Neural cell (in vitro differentiated cells): ENCODE measurements at regions not wholly inside any gene's neighbourhood (a gene's known extent, or its start where the extent isn't known, plus 50 kb on each side); places are given as distances from the start of the nearest gene placed in this dataset.

Source experiments
- H2AFZ ChIP-seq: fragments of 200-600, 300-800 bp; sonication (generic), shearing (Covaris generic); 2 replicates; pipeline ENCODE4 v1.6.0; 2014; ENCODE audit warnings: low read depth, mild to moderate bottlenecking, antibody characterized with exemption, low read length, moderate library complexity
- H3F3A ChIP-seq: fragments of 200-600 bp; shearing (Covaris generic); 2 replicates; pipeline ENCODE4 v1.6.1; 2016; ENCODE audit warnings: mild to moderate bottlenecking, moderate library complexity, mixed read lengths, antibody characterized with exemption, low read length; ENCODE audit not compliant: insufficient read depth, poor library complexity, severe bottlenecking
- H3K27ac ChIP-seq: fragments of 200-600, 300-800 bp; sonication (generic), shearing (Covaris generic); 2 replicates; pipeline ENCODE4 v1.5.1; 2014; ENCODE audit warnings: mild to moderate bottlenecking, low read length, moderate library complexity
- H3K27me3 ChIP-seq: fragments of 300-800, 200-600 bp; sonication (generic), shearing (Covaris generic); 2 replicates; pipeline ENCODE4 v1.6.0; 2014; ENCODE audit warnings: mild to moderate bottlenecking, low read depth, low read length, moderate library complexity; ENCODE audit not compliant: insufficient read depth
- H3K36me3 ChIP-seq: fragments of 300-800, 200-600 bp; sonication (generic), shearing (Covaris generic); 2 replicates; pipeline ENCODE4 v1.5.1; 2014; ENCODE audit warnings: mild to moderate bottlenecking, antibody characterized with exemption, low read length, moderate library complexity; ENCODE audit not compliant: insufficient read depth
- H3K4me2 ChIP-seq: fragments of 300-800, 200-600 bp; sonication (generic), shearing (Covaris generic); 2 replicates; pipeline ENCODE4 v1.6.0; 2014; ENCODE audit warnings: mild to moderate bottlenecking, low read length
- H3K4me3 ChIP-seq: fragments of 300-800, 200-600 bp; sonication (generic), shearing (Covaris generic); 2 replicates; pipeline ENCODE4 v1.5.1; 2014; ENCODE audit warnings: mild to moderate bottlenecking, low read length, moderate library complexity
- H3K79me2 ChIP-seq: fragments of 200-600 bp; shearing (Covaris generic); replicated peaks from 2 replicates; pipeline ENCODE4 v1.6.0; 2014; ENCODE audit warnings: mild to moderate bottlenecking, low read length, moderate library complexity; ENCODE audit not compliant: insufficient read depth
- H3K9ac ChIP-seq: fragments of 300-800, 200-600 bp; sonication (generic), shearing (Covaris generic); 2 replicates; pipeline ENCODE4 v1.6.1; 2016; ENCODE audit warnings: mild to moderate bottlenecking, low read length, mixed read lengths
- H3K9me2 ChIP-seq: fragments of 200-600 bp; shearing (Covaris generic); 2 replicates; pipeline ENCODE4 v1.6.1; 2016; ENCODE audit warnings: mild to moderate bottlenecking, low read length, mixed read lengths; ENCODE audit not compliant: insufficient read depth
- H3K9me3 ChIP-seq: fragments of 200-600, 300-800 bp; sonication (generic), shearing (Covaris generic); 2 replicates; pipeline ENCODE4 v1.6.1; 2016; ENCODE audit warnings: mild to moderate bottlenecking, mixed run types, low read length, moderate library complexity, mixed read lengths
- H4K20me1 ChIP-seq: fragments of 200-600 bp; shearing (Covaris generic); 2 replicates; pipeline ENCODE4 v1.6.1; 2016; ENCODE audit warnings: mild to moderate bottlenecking, mixed run types; ENCODE audit not compliant: insufficient read depth
- CTCF ChIP-seq: fragments of 450-650 bp; IDR thresholded peaks from 2 replicates; pipeline ENCODE4 v1.5.1; 2014; ENCODE audit warnings: antibody characterized with exemption, mild to moderate bottlenecking, moderate library complexity; ENCODE audit not compliant: poor library complexity, severe bottlenecking
- EP300 ChIP-seq: fragments of 450-650 bp; conservative IDR thresholded peaks from 2 replicates; pipeline ENCODE4 v1.6.1; 2014; ENCODE audit warnings: antibody characterized with exemption, mild to moderate bottlenecking, moderate library complexity; ENCODE audit not compliant: poor library complexity, severe bottlenecking
- EZH2 ChIP-seq: fragments of 200-600, 300-800 bp; shearing (Covaris generic), sonication (generic); IDR thresholded peaks from 2 replicates; pipeline ENCODE4 v1.6.1; 2014; ENCODE audit warnings: antibody characterized with exemption, low read length, borderline replicate concordance, mild to moderate bottlenecking; ENCODE audit not compliant: insufficient read depth, poor library complexity, severe bottlenecking
- MXI1 ChIP-seq: fragments of 450-650 bp; conservative IDR thresholded peaks from 2 replicates; pipeline ENCODE4 v1.6.1; 2014; ENCODE audit warnings: antibody characterized with exemption, mild to moderate bottlenecking; ENCODE audit not compliant: poor library complexity, severe bottlenecking
- POLR2AphosphoS5 ChIP-seq: IDR thresholded peaks from 2 replicates; pipeline ENCODE4 v1.6.1; 2012
- RAD21 ChIP-seq: fragments of 450-650 bp; conservative IDR thresholded peaks from 2 replicates; pipeline ENCODE4 v1.6.1; 2014; ENCODE audit warnings: antibody characterized with exemption, mild to moderate bottlenecking, moderate library complexity
- REST ChIP-seq: IDR thresholded peaks from 2 replicates; pipeline ENCODE4 v1.6.1; 2012; ENCODE audit warnings: borderline replicate concordance
- SMC3 ChIP-seq: fragments of 450-650 bp; conservative IDR thresholded peaks from 2 replicates; pipeline ENCODE4 v1.6.1; 2014; ENCODE audit warnings: antibody characterized with exemption, mild to moderate bottlenecking, moderate library complexity; ENCODE audit not compliant: poor library complexity
- TAF1 ChIP-seq: IDR thresholded peaks from 2 replicates; pipeline ENCODE4 v1.6.1; 2012; ENCODE audit warnings: low read depth

- H3K27ac ChIP-seq, result no peak overlapping the region
- no peaks in the 10 kb centered on the region for H3K79me2 ChIP-seq
- H3K4me3 ChIP-seq, result no peak overlapping the region
- no peak overlapping the region for H3K9ac ChIP-seq
- no peaks in the 10 kb centered on the region for H3K27me3 ChIP-seq
- no peak overlapping the region for H3K4me2 ChIP-seq
- no peaks in the 10 kb centered on the region for H3K9me2 ChIP-seq
- H2AFZ ChIP-seq, result no peak overlapping the region
- no peaks in the 10 kb centered on the region for H4K20me1 ChIP-seq
- H3F3A ChIP-seq, result no peaks in the 10 kb centered on the region
- H3K9me3 ChIP-seq, result no peaks in the 10 kb centered on the region
- TF ChIP-seq MXI1, result no peak
- no peak for TF ChIP-seq RAD21
- TF ChIP-seq TAF1, result no peak
- TF ChIP-seq CTCF, result no peak
- TF ChIP-seq POLR2AphosphoS5, result no peak
- no peak for TF ChIP-seq SMC3
- TF ChIP-seq EP300, result no peak
- TF ChIP-seq REST, result no peak
- no peak for TF ChIP-seq EZH2
- no peaks in the 10 kb centered on the region for H3K36me3 ChIP-seq
Measured at GRCh38 chr6:84361372-84362192, 134.1 kb upstream of the CEP162 start.

GRCh38 chr6:84360039-84360438 is 132.6 kb upstream of the CEP162 start:
- TF ChIP-seq TAF1 (no peak), REST (no peak), EZH2 (no peak), SMC3 (no peak), EP300 (no peak), RAD21 (no peak), CTCF (no peak), MXI1 (no peak), POLR2AphosphoS5 (no peak)
- no peak overlapping the region for H3K4me2 ChIP-seq
- no peak overlapping the region for H3K9ac ChIP-seq
- no peak overlapping the region for H3K4me3 ChIP-seq
- H3K9me2 ChIP-seq, result no peaks in the 10 kb centered on the region
- no peak overlapping the region for H2AFZ ChIP-seq
- no peaks in the 10 kb centered on the region for H4K20me1 ChIP-seq
- no peaks in the 10 kb centered on the region for H3K9me3 ChIP-seq
- H3K27ac ChIP-seq, result no peak overlapping the region
- H3K27me3 ChIP-seq, result no peaks in the 10 kb centered on the region
- no peaks in the 10 kb centered on the region for H3K79me2 ChIP-seq
- no peaks in the 10 kb centered on the region for H3F3A ChIP-seq
- no peaks in the 10 kb centered on the region for H3K36me3 ChIP-seq
